ENCODE measurements at regions not wholly inside any gene's neighbourhood (a gene's known extent, or its start where the extent isn't known, plus 50 kb on each side); places are given as distances from the start of the nearest gene placed in this dataset.

GRCh38 chr21:27292783-27293182 is 325.9 kb upstream of the ADAMTS5 start:
- Histone ChIP-seq H3K36me3 (no peaks in the 10 kb centered on the region), H3K4me1 (ENCODE audit: control insufficient read depth in 1 of 2, low read depth in 2 of 2) (peaks cover 15 to 19% of the 10 kb centered on the region in 2 donors), H3K4me3 (no peak overlapping the region), H3K9me3 (no peaks in the 10 kb centered on the region), H3K27ac (no peak overlapping the region), H3K27me3 (replicated peaks; ENCODE audit: insufficient read depth) (no peaks in the 10 kb centered on the region)
- DNase-seq (ENCODE audit: low spot score) (no peak), ATAC-seq (ENCODE audit: insufficient number of reproducible peaks, low FRiP score, low read depth) (no peak)
- no peak for TF ChIP-seq CTCF (IDR thresholded peaks at IDR 0.05)

- TF ChIP-seq CTCF (IDR thresholded peaks at IDR 0.05), result no peak
- ATAC-seq (ENCODE audit: insufficient number of reproducible peaks, low FRiP score, low read depth) (no peak), DNase-seq (ENCODE audit: low spot score) (no peak)
- Histone ChIP-seq H3K9me3 (no peaks in the 10 kb centered on the region), H3K4me3 (no peak overlapping the region), H3K4me1 (ENCODE audit: control insufficient read depth in 1 of 2, low read depth in 2 of 2) (peaks cover 15 to 22% of the 10 kb centered on the region in 2 donors), H3K27ac (no peak overlapping the region), H3K27me3 (replicated peaks; ENCODE audit: insufficient read depth) (no peaks in the 10 kb centered on the region), H3K36me3 (no peaks in the 10 kb centered on the region)
Observed at GRCh38 chr21:27292229-27292628, 325.3 kb upstream of the ADAMTS5 start.

- peaks cover 15 to 26% of the 10 kb centered on the region in 2 donors for H3K4me1 ChIP-seq (ENCODE audit: control insufficient read depth in 1 of 2, low read depth in 2 of 2)
- H3K36me3 ChIP-seq, result no peaks in the 10 kb centered on the region
- H3K27ac ChIP-seq, result no peak overlapping the region
- H3K4me3 ChIP-seq, result no peak overlapping the region
- no peaks in the 10 kb centered on the region for H3K27me3 ChIP-seq (replicated peaks; ENCODE audit: insufficient read depth)
- no peaks in the 10 kb centered on the region for H3K9me3 ChIP-seq
- ATAC-seq (ENCODE audit: insufficient number of reproducible peaks, low FRiP score, low read depth) (no peak), DNase-seq (ENCODE audit: low spot score) (no peak)
- TF ChIP-seq CTCF (IDR thresholded peaks at IDR 0.05), result no peak
Observed at GRCh38 chr21:27291006-27291405, 324.1 kb upstream of the ADAMTS5 start.

GRCh38 chr21:27290028-27290427 is 323.1 kb upstream of the ADAMTS5 start:
- Histone ChIP-seq H3K9me3 (no peaks in the 10 kb centered on the region), H3K27ac (no peak overlapping the region)
- no peak for ATAC-seq (ENCODE audit: insufficient number of reproducible peaks, low FRiP score, low read depth)

GRCh38 chr21:27286760-27287159 is 319.9 kb upstream of the ADAMTS5 start:
- Histone ChIP-seq H3K9me3 (no peaks in the 10 kb centered on the region), H3K36me3 (no peaks in the 10 kb centered on the region), H3K4me3 (no peak overlapping the region), H3K27me3 (replicated peaks; ENCODE audit: insufficient read depth) (no peaks in the 10 kb centered on the region), H3K27ac (no peak overlapping the region), H3K4me1 (ENCODE audit: control insufficient read depth in 1 of 2, low read depth in 2 of 2) (peaks cover 15 to 26% of the 10 kb centered on the region in 2 donors)
- DNase-seq (ENCODE audit: low spot score) (no peak), ATAC-seq (ENCODE audit: insufficient number of reproducible peaks, low FRiP score, low read depth) (no peak)
- no peak for TF ChIP-seq CTCF (IDR thresholded peaks at IDR 0.05)

More at GRCh38 chr21:27290028-27290427, 323.1 kb upstream of the ADAMTS5 start:
- DNase-seq (ENCODE audit: low spot score), result no peak
- no peaks in the 10 kb centered on the region for H3K36me3 ChIP-seq
- H3K4me3 ChIP-seq, result peak overlapping the region; percentile 16
- no peak for TF ChIP-seq CTCF (IDR thresholded peaks at IDR 0.05)
- H3K4me1 ChIP-seq (ENCODE audit: control insufficient read depth in 1 of 2, low read depth in 2 of 2), result peaks cover 15 to 26% of the 10 kb centered on the region in 2 donors
- no peaks in the 10 kb centered on the region for H3K27me3 ChIP-seq (replicated peaks; ENCODE audit: insufficient read depth)

All from thoracic aorta (tissue), 2 donors.